GM04504 (cell line): ENCODE measurements at regions not wholly inside any gene's neighbourhood (a gene's known extent, or its start where the extent isn't known, plus 50 kb on each side); places are given as distances from the start of the nearest gene placed in this dataset.

Source experiments
- DNase-seq: peaks from one replicate; pipeline ENCODE4 v3.0.0-alpha.2; 2012; ENCODE audit warnings: low read depth

GRCh38 chr5:89411891-89412290, 528.9 kb upstream of the MEF2C start:
- DNase-seq = no peak

- DNase-seq = no peak
Observed at GRCh38 chr5:89407054-89407453, 524.1 kb upstream of the MEF2C start.

- no peak for DNase-seq
Observed at GRCh38 chr5:89401659-89402058, 518.7 kb upstream of the MEF2C start.

GRCh38 chr5:89401012-89401411, 518.0 kb upstream of the MEF2C start:
- no peak for DNase-seq

- no peak for DNase-seq
Observed at GRCh38 chr5:89399548-89399947, 516.6 kb upstream of the MEF2C start.

GRCh38 chr5:89397096-89397495, 514.1 kb upstream of the MEF2C start:
- DNase-seq = no peak

- no peak for DNase-seq
Observed at GRCh38 chr5:89396278-89396954, 513.4 kb upstream of the MEF2C start.

GRCh38 chr5:89395111-89395510, 512.1 kb upstream of the MEF2C start:
- DNase-seq = no peak

- DNase-seq = no peak
Observed at GRCh38 chr5:89388872-89389271, 505.9 kb upstream of the MEF2C start.

- DNase-seq = no peak
Observed at GRCh38 chr5:89384391-89384790, 501.4 kb upstream of the MEF2C start.

GRCh38 chr5:89380635-89381034, 497.7 kb upstream of the MEF2C start:
- no peak for DNase-seq

GRCh38 chr5:89377767-89378455, 494.9 kb upstream of the MEF2C start:
- DNase-seq = no peak

GRCh38 chr5:89374818-89375521, 492.0 kb upstream of the MEF2C start:
- DNase-seq = no peak

GRCh38 chr5:89374144-89374784, 491.3 kb upstream of the MEF2C start:
- DNase-seq = no peak

GRCh38 chr5:89372176-89372575, 489.2 kb upstream of the MEF2C start:
- DNase-seq = no peak

GRCh38 chr5:89371646-89372045, 488.7 kb upstream of the MEF2C start:
- no peak for DNase-seq

GRCh38 chr5:89359046-89359445, 476.1 kb upstream of the MEF2C start:
- no peak for DNase-seq

- DNase-seq = no peak
Observed at GRCh38 chr5:89353837-89354551, 471.0 kb upstream of the MEF2C start.

- no peak for DNase-seq
Observed at GRCh38 chr5:89351975-89352374, 469.0 kb upstream of the MEF2C start.

GRCh38 chr5:89351222-89351621, 468.2 kb upstream of the MEF2C start:
- peak; percentile 25 for DNase-seq

- DNase-seq = no peak
Observed at GRCh38 chr5:89350684-89351083, 467.7 kb upstream of the MEF2C start.
